Ectodermal cell (in vitro differentiated cells): ENCODE measurements at regions not wholly inside any gene's neighbourhood (a gene's known extent, or its start where the extent isn't known, plus 50 kb on each side); places are given as distances from the start of the nearest gene placed in this dataset.

ENCODE experiments used
- H3K27ac ChIP-seq: 2 replicates; pipeline ENCODE4 v1.7.0; 2013; ENCODE audit warnings: mild to moderate bottlenecking, low read depth, low read length; ENCODE audit not compliant: insufficient read depth, poor library complexity, severe bottlenecking
- H3K27me3 ChIP-seq: 2 replicates; pipeline ENCODE4 v1.7.0; 2013; ENCODE audit warnings: mild to moderate bottlenecking, low read length; ENCODE audit not compliant: insufficient read depth, control insufficient read depth, poor library complexity, severe bottlenecking
- H3K36me3 ChIP-seq: one replicate; pipeline ENCODE4 v1.7.0; 2013; ENCODE audit warnings: low read length; ENCODE audit not compliant: control insufficient read depth, insufficient read depth
- H3K4me1 ChIP-seq: one replicate; pipeline ENCODE4 v1.7.0; 2013; ENCODE audit warnings: low read length; ENCODE audit not compliant: control insufficient read depth, insufficient read depth
- H3K4me3 ChIP-seq: 2 replicates; pipeline ENCODE4 v1.7.0; 2013; ENCODE audit warnings: low read depth, low read length, control low read depth; ENCODE audit not compliant: insufficient read depth
- H3K9me3 ChIP-seq: 2 replicates; pipeline ENCODE4 v1.7.0; 2013; ENCODE audit warnings: mild to moderate bottlenecking, low read length, moderate library complexity; ENCODE audit not compliant: control insufficient read depth
- WGBS, 2 experiments: methylation state at CpG; one replicate each; pipeline ENCODE4 v1.1.7; 2013; ENCODE audit warnings: missing lambda C conversion rate in 2 of 2; 5-methylcytosine and 5-hydroxymethylcytosine counted together

DNA sequence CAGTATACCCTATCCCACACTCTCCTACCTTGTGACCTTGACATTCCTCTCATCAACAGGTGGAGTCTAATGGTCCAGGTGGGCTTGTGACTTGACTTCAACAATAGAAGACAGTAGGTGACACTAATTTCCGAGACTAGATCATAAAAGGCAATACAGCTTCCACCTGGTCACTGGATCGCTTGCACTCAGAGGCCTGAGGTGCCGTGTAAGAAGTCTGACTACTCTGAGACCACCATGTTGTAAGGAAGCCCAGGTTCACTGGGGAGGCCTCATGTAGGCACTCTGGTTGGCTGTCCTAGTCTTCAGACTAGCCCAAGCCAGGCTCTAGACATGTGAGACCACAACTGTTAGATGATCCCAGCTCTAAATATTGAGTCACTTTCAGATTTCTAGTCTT is 370.4 kb downstream of the MID1IP1 start:
- Histone ChIP-seq H3K27me3 (no peaks in the 10 kb centered on the region), H3K9me3 (no peaks in the 10 kb centered on the region)
- WGBS, 2 experiments: 95 to 98% methylated on average over 3 of the region's 3 CpGs

DNA sequence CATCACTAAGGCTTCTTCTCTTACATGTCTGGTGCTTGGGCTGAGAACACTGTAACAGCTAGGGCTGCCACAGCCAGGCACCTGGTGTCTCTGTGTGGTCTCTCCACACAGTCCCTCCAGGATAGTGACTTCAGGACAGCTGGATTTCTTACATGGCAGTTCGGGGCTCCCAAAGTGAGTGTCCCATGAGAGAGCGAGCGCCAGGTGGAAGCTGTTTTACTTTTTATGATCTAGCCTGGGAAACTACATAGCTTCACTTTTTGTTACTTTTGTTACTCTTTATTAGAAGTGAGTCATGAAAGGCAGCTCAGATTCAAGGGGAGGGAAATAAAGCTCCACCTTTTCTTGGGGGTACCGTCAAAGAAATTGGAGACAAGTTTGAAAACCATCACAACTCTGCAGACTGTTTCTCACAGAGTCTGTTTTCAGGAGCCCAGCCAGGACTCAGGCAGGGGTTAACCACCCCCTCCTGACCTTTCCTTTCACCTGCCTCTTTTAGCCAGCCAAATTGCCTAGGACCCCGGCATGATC is 373.0 kb downstream of the MID1IP1 start:
- Histone ChIP-seq H3K27me3 (no peaks in the 10 kb centered on the region), H3K36me3 (no peaks in the 10 kb centered on the region), H3K9me3 (no peaks in the 10 kb centered on the region), H3K4me3 (no peak overlapping the region), H3K27ac (no peak overlapping the region), H3K4me1 (no peaks in the 10 kb centered on the region)
- 90 to 93% methylated on average over 5 of the region's 5 CpGs for WGBS, 2 experiments

More for the DNA sequence above, 370.4 kb downstream of the MID1IP1 start:
- Histone ChIP-seq H3K4me3 (no peak overlapping the region), H3K4me1 (no peaks in the 10 kb centered on the region), H3K36me3 (no peaks in the 10 kb centered on the region), H3K27ac (no peak overlapping the region)

DNA sequence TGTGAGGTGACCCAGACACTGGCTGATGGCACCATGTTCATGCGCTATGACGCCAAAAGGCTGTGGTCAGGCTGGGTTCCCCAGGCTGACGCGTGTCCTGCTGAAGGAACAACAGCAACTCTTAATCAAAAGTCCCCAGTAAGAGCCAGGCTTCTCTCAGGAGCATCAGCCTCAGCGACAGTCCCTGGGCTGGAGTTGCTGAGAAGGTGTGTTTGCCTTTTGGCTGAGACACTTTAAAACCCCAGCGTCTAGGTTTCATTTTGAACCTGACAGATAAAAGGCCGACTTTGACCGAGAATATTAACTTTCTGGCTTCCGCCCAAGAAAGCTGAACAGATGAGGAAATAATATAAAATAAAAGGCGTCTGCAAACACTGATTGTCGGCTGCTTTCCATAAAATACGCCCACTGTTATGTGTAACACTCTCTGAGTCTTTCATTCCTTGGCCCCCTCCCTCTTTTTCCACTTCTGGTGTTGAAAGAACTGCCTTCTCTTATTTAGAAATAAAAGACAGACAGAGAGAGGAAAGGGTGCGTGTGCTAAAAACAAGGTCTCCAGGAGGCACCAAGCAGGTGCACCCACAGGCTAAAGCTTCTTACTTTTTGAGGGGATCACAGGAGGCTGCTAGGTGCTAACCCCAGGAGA is 373.6 kb downstream of the MID1IP1 start:
- Histone ChIP-seq H3K4me3 (no peak overlapping the region), H3K4me1 (no peaks in the 10 kb centered on the region), H3K36me3 (no peaks in the 10 kb centered on the region), H3K27ac (no peak overlapping the region), H3K9me3 (no peaks in the 10 kb centered on the region), H3K27me3 (no peaks in the 10 kb centered on the region)
- 89 to 92% methylated on average over 13 of the region's 13 CpGs for WGBS, 2 experiments

DNA sequence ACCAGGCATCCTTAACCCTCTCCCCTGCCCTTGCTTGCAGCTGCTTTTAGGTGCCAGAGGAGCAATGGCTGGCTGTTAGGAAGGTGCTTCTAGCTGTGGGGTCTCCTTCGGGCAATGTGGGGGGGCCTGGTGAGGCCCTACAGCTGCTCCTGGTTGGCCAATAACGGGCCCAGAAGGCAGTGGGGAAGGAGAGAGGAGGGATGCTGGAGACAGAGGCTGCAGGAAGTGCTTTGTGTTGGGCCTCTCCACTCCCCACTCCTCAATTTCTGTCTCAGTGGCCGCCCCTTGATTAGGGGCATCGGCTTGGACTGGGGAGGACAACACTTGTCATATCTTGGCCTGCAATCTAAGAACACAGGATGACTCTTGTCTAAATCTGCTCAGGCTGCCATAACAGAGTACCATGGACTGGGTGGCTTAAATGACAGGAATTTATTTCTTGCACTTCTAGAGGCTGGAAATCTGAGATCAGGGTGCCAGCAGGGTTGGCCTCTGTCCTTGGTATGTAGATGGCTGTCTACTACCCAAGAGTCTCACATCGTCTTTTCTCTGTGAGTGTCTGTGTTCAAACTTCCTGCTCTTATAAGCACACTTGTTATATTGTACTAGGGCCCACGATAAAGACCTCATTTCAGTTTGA is 374.3 kb downstream of the MID1IP1 start:
- Histone ChIP-seq H3K4me3 (no peak overlapping the region), H3K9me3 (no peaks in the 10 kb centered on the region), H3K27me3 (no peaks in the 10 kb centered on the region), H3K36me3 (no peaks in the 10 kb centered on the region), H3K4me1 (no peaks in the 10 kb centered on the region), H3K27ac (no peak overlapping the region)
- 77 to 83% methylated on average over 5 to 6 of the region's 6 CpGs for WGBS, 2 experiments

DNA sequence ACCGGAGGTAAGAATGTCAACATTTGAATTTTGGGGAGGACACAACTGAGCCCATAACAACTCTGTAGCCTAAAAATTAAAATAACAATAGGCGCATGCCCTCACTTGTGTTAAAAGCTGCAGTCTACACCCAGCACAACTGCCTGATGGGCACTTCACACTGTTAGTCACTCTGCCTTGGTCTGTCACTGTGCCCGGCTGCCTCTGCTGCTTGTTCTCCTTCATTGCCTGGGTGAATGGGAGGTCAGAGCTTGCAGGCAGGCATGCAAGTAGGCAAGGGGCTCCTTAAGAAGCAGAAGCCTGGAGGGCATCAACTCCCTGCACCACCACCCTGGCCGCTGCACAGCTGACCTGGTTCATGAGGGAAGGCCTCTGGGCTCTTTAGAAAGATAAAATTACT is 374.8 kb downstream of the MID1IP1 start:
- no peaks in the 10 kb centered on the region for H3K36me3 ChIP-seq
- no peaks in the 10 kb centered on the region for H3K27me3 ChIP-seq
- H3K4me1 ChIP-seq: no peaks in the 10 kb centered on the region
- WGBS, 2 experiments: 82 to 89% methylated on average over 2 to 4 of the region's 4 CpGs
- H3K9me3 ChIP-seq: no peaks in the 10 kb centered on the region
- H3K4me3 ChIP-seq: no peak overlapping the region
- H3K27ac ChIP-seq: no peak overlapping the region

DNA sequence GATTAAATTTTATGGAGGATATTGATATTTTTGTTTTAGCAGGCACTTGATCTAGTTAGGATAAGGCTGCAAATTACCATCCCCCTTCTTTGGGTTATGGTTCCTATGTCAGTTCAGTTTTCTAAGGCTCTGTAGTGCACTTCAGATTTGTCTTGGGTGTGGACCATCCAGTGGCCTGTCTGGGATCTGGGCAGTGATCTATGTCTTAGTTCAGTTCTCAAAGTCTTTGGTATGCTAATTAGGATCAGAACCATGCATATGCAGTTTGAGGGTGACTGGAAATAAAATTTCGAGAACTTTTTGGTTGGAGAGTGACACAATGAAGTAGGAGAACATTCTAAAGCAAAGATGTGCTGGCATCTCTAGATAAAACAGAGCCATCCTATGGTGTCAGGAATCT is 388.2 kb downstream of the MID1IP1 start:
- Histone ChIP-seq H3K36me3 (no peaks in the 10 kb centered on the region), H3K4me1 (no peaks in the 10 kb centered on the region), H3K27ac (no peak overlapping the region), H3K9me3 (no peaks in the 10 kb centered on the region), H3K4me3 (no peak overlapping the region), H3K27me3 (no peaks in the 10 kb centered on the region)
- 82 to 91% methylated on average over 1 of the region's 1 CpG for WGBS, 2 experiments

DNA sequence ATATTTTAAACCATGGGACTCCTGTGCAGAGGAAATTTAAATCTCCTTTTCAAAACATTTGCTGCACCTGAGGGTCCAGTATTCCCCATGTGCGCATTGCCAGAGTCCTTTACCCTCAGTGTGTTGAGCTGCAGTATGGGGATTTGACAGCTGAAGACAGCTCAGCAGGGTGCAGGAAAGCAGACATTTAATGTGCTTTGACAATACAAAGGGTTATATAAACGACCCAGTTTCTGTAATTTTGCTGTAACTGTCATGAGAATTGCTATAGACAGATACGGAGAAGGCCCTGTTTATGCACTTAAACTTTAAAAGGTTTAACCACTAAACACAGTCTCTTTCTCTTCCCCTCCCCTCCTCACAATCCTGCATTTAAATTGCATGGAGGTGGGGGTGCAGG is 393.4 kb downstream of the MID1IP1 start:
- H3K9me3 ChIP-seq: no peaks in the 10 kb centered on the region
- peaks cover 8% of the 10 kb centered on the region for H3K4me1 ChIP-seq
- H3K27ac ChIP-seq: no peak overlapping the region
- H3K36me3 ChIP-seq: no peaks in the 10 kb centered on the region
- no peaks in the 10 kb centered on the region for H3K27me3 ChIP-seq
- 46 to 47% methylated on average over 2 to 3 of the region's 3 CpGs for WGBS, 2 experiments
- H3K4me3 ChIP-seq: no peak overlapping the region

DNA sequence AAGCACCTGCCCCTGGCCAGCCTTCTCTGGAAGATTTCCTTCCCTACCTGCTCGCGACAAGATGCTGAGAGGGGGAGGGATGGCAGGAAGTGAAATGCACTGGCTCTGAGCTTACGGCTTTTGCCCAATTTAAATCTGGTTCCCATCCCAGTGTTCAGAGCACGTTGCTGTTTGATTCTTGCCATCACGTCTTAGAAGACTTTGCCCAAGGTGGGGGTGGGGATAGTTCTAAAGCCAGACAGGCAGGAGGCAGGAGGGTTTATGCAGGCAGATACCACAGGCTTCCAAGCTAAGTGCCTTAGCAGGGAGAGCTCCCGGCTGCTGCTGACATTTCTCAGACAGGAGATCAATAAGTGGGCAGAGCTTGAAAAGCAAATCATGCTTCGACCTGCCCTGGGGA is 393.9 kb downstream of the MID1IP1 start:
- H3K4me1 ChIP-seq: peaks cover 8% of the 10 kb centered on the region
- no peak overlapping the region for H3K27ac ChIP-seq
- no peaks in the 10 kb centered on the region for H3K9me3 ChIP-seq
- no peaks in the 10 kb centered on the region for H3K27me3 ChIP-seq
- H3K4me3 ChIP-seq: no peak overlapping the region
- WGBS, 2 experiments: 18 to 20% methylated on average over 7 of the region's 7 CpGs
- H3K36me3 ChIP-seq: no peaks in the 10 kb centered on the region

DNA sequence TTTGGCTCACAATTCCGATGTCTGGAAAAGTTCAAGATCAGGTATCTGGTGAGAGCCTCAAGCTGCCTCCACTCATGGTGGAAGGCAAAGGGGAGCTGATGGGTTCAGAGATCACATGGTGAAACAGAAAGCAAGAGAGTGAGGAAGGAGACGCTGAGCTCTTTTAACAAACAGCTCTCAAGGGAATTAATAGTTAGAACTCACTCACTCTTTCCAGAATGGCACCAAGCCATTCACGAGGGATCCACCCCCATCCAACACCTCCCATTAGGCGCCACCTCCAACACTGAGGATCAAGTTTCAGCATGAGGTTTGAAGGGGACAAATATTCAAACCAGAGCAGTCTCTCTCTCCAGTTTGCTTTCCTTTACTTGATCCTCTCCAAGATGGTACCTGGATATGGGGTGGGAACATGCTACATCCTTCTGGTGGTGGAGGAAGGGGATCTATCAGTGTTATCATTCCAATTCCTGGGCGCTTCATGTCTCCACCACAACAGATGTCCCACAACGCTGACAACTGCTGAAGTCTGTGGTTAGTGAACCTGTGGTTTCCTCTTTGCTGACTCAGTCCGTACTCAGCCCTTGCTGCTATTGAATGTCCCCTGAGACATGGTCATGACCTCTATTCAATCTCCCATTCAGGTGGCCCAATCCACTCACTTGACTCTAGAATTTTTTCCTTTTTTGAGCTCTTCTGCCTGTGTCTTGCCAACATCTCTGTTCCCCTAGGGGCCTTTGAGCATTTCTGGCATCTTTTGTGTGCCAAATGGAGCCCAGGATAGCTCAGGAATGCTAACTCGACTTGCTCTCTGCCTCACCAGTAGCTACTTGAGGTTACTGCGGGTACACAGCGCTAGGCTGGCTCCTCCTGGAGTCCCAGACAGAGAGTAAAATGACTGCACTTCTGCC is 395.2 kb downstream of the MID1IP1 start:
- Histone ChIP-seq H3K36me3 (no peaks in the 10 kb centered on the region), H3K9me3 (no peaks in the 10 kb centered on the region), H3K4me1 (peaks cover 8% of the 10 kb centered on the region), H3K4me3 (no peak overlapping the region), H3K27me3 (no peaks in the 10 kb centered on the region), H3K27ac (no peak overlapping the region)
- 77 to 83% methylated on average over 8 to 10 of the region's 10 CpGs for WGBS, 2 experiments

DNA sequence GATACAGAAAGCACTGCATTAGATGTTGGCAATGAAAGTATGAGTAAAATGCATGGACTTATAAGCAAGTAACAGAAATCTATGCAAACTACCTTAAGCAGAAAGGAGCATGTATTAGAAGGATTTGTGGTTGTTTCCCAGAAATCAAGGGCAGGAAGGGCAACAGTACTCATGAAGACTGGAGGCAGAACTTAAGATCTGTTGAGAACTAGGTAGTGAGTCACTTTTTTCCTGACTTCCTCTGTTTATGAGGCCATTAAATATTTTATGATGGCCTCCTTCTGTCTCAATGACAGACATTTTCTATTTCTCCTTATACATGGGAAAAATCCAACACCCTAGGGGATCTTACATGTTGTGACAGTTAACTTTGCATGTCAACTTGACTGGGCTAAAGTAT is 398.2 kb downstream of the MID1IP1 start:
- H3K4me1 ChIP-seq: peaks cover 8% of the 10 kb centered on the region
- H3K27me3 ChIP-seq: no peaks in the 10 kb centered on the region
- no peaks in the 10 kb centered on the region for H3K9me3 ChIP-seq
- no peak overlapping the region for H3K4me3 ChIP-seq
- no peaks in the 10 kb centered on the region for H3K36me3 ChIP-seq
- no peak overlapping the region for H3K27ac ChIP-seq
